Lower leg skin (tissue), 3 donors: ENCODE measurements at regions not wholly inside any gene's neighbourhood (a gene's known extent, or its start where the extent isn't known, plus 50 kb on each side); places are given as distances from the start of the nearest gene placed in this dataset.

Experiments
- CTCF ChIP-seq, 3 donors: fragments of 450-650 bp; IDR thresholded peaks; one replicate each; pipeline ENCODE4 v1.5.1; 2016; ENCODE audit warnings: antibody characterized with exemption in 3 of 3, mild to moderate bottlenecking in 3 of 3, moderate library complexity in 2 of 3
- POLR2A ChIP-seq, 2 donors: fragments of 450-650 bp; IDR thresholded peaks; one replicate each; pipeline ENCODE4 v1.6.1; 2016 to 2017; ENCODE audit warnings: antibody characterized with exemption in 2 of 2, mild to moderate bottlenecking in 1 of 2, moderate library complexity in 1 of 2

GRCh38 chr7:45408409-45408737 is 165.8 kb upstream of the ADCY1 start:
- TF ChIP-seq CTCF (IDR thresholded peaks at IDR 0.05) (no peak), POLR2A (IDR thresholded peaks at IDR 0.05) (no peak)
